Astrocyte of the spinal cord (primary cell): ENCODE measurements at regions not wholly inside any gene's neighbourhood (a gene's known extent, or its start where the extent isn't known, plus 50 kb on each side); places are given as distances from the start of the nearest gene placed in this dataset.
A peak's percentile ranks its signal among the peaks of the same experiment; 100 is the strongest.

Source experiments
- DNase-seq: peaks from one replicate; pipeline ENCODE4 v3.0.0; 2011; ENCODE audit warnings: low read depth, low spot score
- H3K4me3 ChIP-seq: 2 replicates; pipeline ENCODE4 v1.5.1; 2011; ENCODE audit warnings: low read depth, mild to moderate bottlenecking, low read length, moderate library complexity
- in situ Hi-C: cut with HindIII; loops from 2 replicates; pipeline ENCODE4 v1.10.0; 2017; ENCODE audit warnings: low sequenced_read_pairs
- TF ChIP-seq, protein P1 (sequence below): IDR thresholded peaks from 2 replicates; pipeline ENCODE4 v1.5.1; 2012; ENCODE audit warnings: low read depth, mild to moderate bottlenecking, low read length, inconsistent platforms

DNA sequence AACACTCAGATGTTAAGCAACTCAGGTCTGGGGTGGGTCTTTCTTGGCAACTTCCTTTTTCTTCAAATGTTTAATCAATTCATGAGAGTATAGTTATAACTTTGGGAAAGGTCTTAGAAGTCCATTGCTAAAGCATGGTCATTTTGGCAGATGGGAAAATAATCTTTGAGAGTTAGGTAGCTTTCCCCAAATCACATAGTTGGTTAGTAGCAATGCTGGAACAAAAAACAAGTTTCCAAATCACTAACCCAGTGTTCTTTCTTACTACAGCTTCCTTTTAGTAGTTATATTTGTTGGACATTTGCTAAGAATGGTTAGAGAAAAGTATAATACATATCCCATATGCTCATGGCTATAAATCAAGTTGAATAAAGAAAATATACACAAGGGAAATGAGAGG lies 185.2 kb upstream of the SLC14A2 start:
- no peak overlapping the region for H3K4me3 ChIP-seq
- TF ChIP-seq, protein P1, sequence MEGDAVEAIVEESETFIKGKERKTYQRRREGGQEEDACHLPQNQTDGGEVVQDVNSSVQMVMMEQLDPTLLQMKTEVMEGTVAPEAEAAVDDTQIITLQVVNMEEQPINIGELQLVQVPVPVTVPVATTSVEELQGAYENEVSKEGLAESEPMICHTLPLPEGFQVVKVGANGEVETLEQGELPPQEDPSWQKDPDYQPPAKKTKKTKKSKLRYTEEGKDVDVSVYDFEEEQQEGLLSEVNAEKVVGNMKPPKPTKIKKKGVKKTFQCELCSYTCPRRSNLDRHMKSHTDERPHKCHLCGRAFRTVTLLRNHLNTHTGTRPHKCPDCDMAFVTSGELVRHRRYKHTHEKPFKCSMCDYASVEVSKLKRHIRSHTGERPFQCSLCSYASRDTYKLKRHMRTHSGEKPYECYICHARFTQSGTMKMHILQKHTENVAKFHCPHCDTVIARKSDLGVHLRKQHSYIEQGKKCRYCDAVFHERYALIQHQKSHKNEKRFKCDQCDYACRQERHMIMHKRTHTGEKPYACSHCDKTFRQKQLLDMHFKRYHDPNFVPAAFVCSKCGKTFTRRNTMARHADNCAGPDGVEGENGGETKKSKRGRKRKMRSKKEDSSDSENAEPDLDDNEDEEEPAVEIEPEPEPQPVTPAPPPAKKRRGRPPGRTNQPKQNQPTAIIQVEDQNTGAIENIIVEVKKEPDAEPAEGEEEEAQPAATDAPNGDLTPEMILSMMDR = no peak
- no peak for DNase-seq
- in situ Hi-C loops = no loop called here

DNA sequence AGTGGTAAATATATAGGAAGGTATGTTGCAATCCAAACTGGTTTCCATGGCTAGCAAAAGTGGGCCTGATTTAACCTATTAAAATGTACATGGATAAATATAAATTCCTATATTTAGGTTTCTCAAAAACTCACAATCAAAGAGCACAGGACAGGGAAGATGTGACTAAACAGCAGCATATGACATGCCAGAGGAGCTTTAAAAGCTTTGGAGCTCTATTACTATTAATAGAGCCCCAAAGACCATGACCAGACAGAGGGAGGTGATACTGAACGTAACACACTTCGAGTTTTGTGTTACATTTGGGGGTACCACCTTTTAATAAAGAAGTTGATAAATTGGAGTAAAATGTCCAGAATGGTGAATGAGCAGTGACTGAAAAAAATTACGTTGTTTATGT lies 179.5 kb upstream of the SLC14A2 start:
- in situ Hi-C loops = no loop called here
- TF ChIP-seq, protein P1 = no peak
- DNase-seq = no peak
- no peak overlapping the region for H3K4me3 ChIP-seq

DNA sequence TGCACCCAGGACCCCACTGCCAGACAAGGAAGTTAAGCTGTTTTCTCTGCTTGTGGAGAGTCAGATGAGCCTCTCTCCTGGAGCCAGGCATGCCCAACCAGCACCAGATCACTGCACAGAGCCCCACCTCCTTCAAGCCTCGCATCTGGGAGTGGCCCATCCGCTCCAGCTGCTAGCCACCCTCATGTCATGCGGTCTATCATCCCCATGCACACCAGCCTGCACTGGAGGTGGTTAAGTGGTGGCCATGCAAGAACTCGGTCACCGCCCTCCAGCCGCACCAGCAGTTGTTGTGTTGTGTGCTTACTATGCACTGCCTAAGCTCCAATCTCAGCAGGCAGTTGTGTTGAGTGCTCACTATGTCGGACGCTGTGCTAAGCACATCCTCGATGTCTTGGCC lies 177.9 kb upstream of the SLC14A2 start:
- TF ChIP-seq, protein P1 = no peak
- in situ Hi-C loops = no loop called here
- DNase-seq = no peak
- no peak overlapping the region for H3K4me3 ChIP-seq

DNA sequence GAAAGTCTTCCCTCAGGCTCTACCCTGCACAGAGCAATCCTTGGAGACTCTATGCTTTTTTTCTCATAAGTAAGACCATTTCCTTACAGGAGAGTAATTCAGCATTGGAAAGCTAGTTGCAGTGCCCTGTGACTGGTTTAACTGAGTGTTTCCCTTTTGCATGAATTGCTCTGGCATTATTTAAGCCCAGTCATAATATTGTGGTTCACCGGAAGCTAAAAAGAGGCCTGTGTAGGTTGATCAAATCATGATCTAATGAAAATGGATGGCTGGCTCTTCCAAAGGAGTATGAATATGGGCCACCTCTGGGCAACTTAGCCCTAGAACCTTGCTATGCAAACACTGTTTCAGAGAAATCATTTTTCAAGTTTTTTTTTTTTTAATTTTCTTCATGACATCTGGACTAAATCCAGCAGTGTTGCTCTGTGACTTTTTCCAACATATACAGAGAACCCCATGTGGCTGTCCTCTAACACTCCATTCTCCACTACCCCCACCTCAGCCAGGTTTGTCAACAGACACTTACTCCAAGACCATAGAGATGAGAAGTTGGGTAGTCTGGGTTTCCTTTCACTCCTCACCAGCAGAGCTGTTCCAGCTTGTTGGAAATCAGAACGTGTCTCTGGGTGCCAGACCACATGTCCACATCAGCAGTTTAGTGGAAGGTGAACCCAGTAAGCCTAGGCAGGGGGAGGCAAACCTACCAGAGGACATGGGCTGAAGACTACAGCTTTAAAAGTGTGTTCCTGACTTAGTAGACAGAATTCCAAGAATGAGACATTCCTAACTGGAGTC lies 175.2 kb upstream of the SLC14A2 start:
- in situ Hi-C loops = no loop called here

DNA sequence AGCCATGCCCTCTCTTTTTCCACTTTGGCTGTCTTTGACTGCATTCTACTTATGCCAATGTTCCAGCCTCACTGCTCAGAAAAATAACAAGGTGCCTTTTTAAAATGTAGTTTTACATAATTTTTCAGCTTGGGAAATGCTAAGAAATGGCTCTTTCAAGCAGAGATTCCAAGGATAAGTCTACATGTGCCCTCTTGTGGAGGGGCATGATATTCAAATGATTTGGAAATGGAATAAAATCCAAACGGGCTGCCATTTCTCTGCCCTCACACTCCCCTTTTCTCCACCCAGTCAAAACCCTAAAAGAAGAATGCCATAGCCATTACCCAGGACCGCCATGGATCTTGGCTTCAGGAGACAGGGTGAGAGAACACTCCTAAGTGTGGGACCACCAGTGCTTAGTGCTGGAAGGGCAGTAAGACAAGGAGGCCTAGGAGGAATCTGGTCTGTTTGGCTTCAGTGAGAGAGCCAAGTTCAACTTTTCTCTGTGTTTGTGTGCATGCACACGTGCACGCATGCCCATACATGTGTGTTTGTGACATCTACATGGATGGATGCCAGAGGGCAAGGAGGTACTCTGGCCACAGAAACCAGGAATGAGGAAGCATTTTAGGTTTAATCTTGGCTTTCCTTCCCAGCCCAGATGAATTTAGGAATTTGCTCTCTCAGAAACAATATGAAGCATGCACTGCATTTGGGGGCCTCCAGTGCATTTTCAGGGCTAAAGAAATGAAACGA lies 174.0 kb upstream of the SLC14A2 start:
- H3K4me3 ChIP-seq = no peak overlapping the region
- DNase-seq = peak; percentile 7
- TF ChIP-seq, protein P1 = peak; percentile 32
- in situ Hi-C loops = no loop called here

More for the DNA sequence above, 175.2 kb upstream of the SLC14A2 start:
- no peak overlapping the region for H3K4me3 ChIP-seq
- TF ChIP-seq, protein P1 = no peak
- DNase-seq = no peak

DNA sequence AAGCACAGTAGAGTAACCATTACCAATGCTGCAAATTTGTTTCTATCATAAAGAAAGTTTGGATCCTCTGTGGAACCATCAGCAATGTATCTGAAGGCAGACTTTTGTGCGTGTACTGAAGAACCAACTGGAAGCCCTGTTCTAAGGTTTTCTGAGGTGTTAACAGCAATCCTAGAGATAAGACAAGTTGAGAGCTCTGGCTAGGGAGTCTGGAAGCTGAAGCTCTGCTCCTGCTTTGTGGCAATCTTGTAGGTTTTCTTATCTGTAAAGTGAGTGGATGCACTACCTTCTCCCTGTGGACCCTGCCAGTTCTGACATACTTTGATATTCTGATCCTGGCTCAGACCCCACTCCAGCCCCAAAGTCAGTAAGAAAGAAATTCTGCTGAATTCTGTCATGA lies 171.2 kb upstream of the SLC14A2 start:
- H3K4me3 ChIP-seq = no peak overlapping the region
- in situ Hi-C loops = no loop called here
- TF ChIP-seq, protein P1 = no peak
- no peak for DNase-seq
